GM12878 (cell line): ENCODE measurements at regions not wholly inside any gene's neighbourhood (a gene's known extent, or its start where the extent isn't known, plus 50 kb on each side); places are given as distances from the start of the nearest gene placed in this dataset.

ENCODE experiments used
- ATAC-seq: fragments of 200-7000 bp; cut with Tn5 transposase; 3 replicates; pipeline ENCODE4 v1.9.1; 2020; ENCODE audit warnings: mild to moderate bottlenecking, moderate library complexity
- BruUV-seq: library from RNA; stranded (reverse); fragments of 400-500 nt; replicated peaks from 2 replicates; lab custom pipeline; 2021; lab: Mats Ljungman, UMichigan
- CTCF ChIA-PET: fragments of 300-600 bp; sonication (Branson Sonifier 250); formaldehyde crosslinking; extraction: SDS; loops from one replicate; lab custom pipeline; 2021; ENCODE audit warnings: inconsistent platforms; lab: Yijun Ruan, JAX
- POLR2A ChIA-PET: fragments of 350-600 bp; formaldehyde crosslinking; extraction: SDS; loops from one replicate; lab custom pipeline; 2021; ENCODE audit warnings: inconsistent platforms; lab: Charles Lee
- RAD21 ChIA-PET: fragments of 300-600 bp; sonication (Branson Sonifier 250); formaldehyde crosslinking; loops from one replicate; lab custom pipeline; 2023; ENCODE audit warnings: antibody characterized with exemption; ENCODE audit not compliant: unreplicated experiment; lab: Charles Lee
- SMC1A ChIA-PET: fragments of 300-600 bp; sonication (Branson Sonifier 250); formaldehyde crosslinking; loops from one replicate; lab custom pipeline; 2023; ENCODE audit not compliant: unreplicated experiment, uncharacterized antibody; lab: Charles Lee
- DNase-seq: peaks from one replicate; pipeline ENCODE4 v3.0.0-alpha.2; 2011; ENCODE audit warnings: low read depth, low spot score
- FAIRE-seq: peaks from 3 replicates; lab custom pipeline; 2011; peaks lifted over from hg19 to GRCh38; lab: Jason Lieb, UNC
- H2AFZ ChIP-seq: 2 replicates; pipeline ENCODE4 v1.6.0; 2011; ENCODE audit warnings: low read depth, low read length, control low read depth; ENCODE audit not compliant: control insufficient read depth
- H3K27ac ChIP-seq: 2 replicates; pipeline ENCODE4 v1.5.1; 2011; ENCODE audit warnings: control low read depth; ENCODE audit not compliant: control insufficient read depth, insufficient read depth
- H3K27me3 ChIP-seq, 2 experiments: replicated peaks in 1 of 2; 2 replicates each; pipeline versions ENCODE4 v1.6.0 to v1.6.1; 2011; ENCODE audit warnings: low read length in 1 of 2; ENCODE audit not compliant: control insufficient read depth in 2 of 2, insufficient read depth in 2 of 2
- H3K36me3 ChIP-seq, 2 experiments: 2 replicates each; pipeline ENCODE4 v1.5.1; 2011; ENCODE audit warnings: low read length in 1 of 2; ENCODE audit not compliant: control insufficient read depth in 2 of 2, insufficient read depth in 2 of 2
- H3K4me1 ChIP-seq: 2 replicates; pipeline ENCODE4 v1.6.1; 2011; ENCODE audit warnings: mild to moderate bottlenecking, low read length, moderate library complexity, mixed read lengths; ENCODE audit not compliant: control insufficient read depth, insufficient read depth
- H3K4me2 ChIP-seq: 2 replicates; pipeline ENCODE4 v1.6.0; 2011; ENCODE audit warnings: control low read depth; ENCODE audit not compliant: control insufficient read depth, insufficient read depth
- H3K4me3 ChIP-seq: fragments of 200-600 bp; sonication (generic); 2 replicates; pipeline ENCODE4 v1.5.1; 2016
- H3K79me2 ChIP-seq: 2 replicates; pipeline ENCODE4 v1.6.0; 2011; ENCODE audit warnings: low read length; ENCODE audit not compliant: control insufficient read depth, insufficient read depth
- H3K9ac ChIP-seq: 2 replicates; pipeline ENCODE4 v1.8.0; 2011; ENCODE audit warnings: low read length, control low read depth, mixed read lengths; ENCODE audit not compliant: control insufficient read depth, insufficient read depth
- H3K9me3 ChIP-seq: replicated peaks from 3 replicates; pipeline ENCODE4 v1.5.1; 2011; ENCODE audit warnings: mild to moderate bottlenecking, low read length; ENCODE audit not compliant: control insufficient read depth, insufficient read depth
- H4K20me1 ChIP-seq: 2 replicates; pipeline ENCODE4 v1.6.0; 2011; ENCODE audit not compliant: control insufficient read depth, insufficient read depth
- ATF2 ChIP-seq: IDR thresholded peaks from 2 replicates; pipeline ENCODE4 v1.6.1; 2012; ENCODE audit warnings: low read length, inconsistent platforms
- CHD1 ChIP-seq: IDR thresholded peaks from 2 replicates; pipeline ENCODE4 v1.6.1; 2012; ENCODE audit warnings: low read depth, low read length, improper control_type of control experiment
- DPF2 ChIP-seq: fragments of 450-650 bp; IDR thresholded peaks from 2 replicates; pipeline ENCODE4 v1.6.1; 2017; ENCODE audit warnings: mild to moderate bottlenecking
- EP300 ChIP-seq, 2 experiments: fragments of 150-350 bp in 1 of 2; IDR thresholded peaks; 2 replicates each; pipeline ENCODE4 v1.6.1; 2011 to 2012; ENCODE audit warnings: low read depth in 2 of 2, low read length in 2 of 2, borderline replicate concordance in 1 of 2, improper control_type of control experiment in 1 of 2, inconsistent platforms in 1 of 2; ENCODE audit not compliant: control insufficient read depth in 1 of 2
- IKZF1 ChIP-seq: fragments of 450-650 bp; conservative IDR thresholded peaks from 2 replicates; pipeline ENCODE4 v1.6.1; 2017; ENCODE audit warnings: antibody characterized with exemption, mild to moderate bottlenecking
- NFIC ChIP-seq: IDR thresholded peaks from 2 replicates; pipeline ENCODE4 v1.6.1; 2012; ENCODE audit warnings: low read depth, mild to moderate bottlenecking, inconsistent platforms, low read length, moderate library complexity
- NRF1 ChIP-seq: conservative IDR thresholded peaks from 2 replicates; pipeline ENCODE4 v1.6.1; 2011; ENCODE audit warnings: mild to moderate bottlenecking, low read depth, low read length, improper control_type of control experiment
- RAD51 ChIP-seq: fragments of 450-650 bp; IDR thresholded peaks from 2 replicates; pipeline ENCODE4 v1.6.1; 2016; ENCODE audit warnings: moderate library complexity, mild to moderate bottlenecking, inconsistent platforms
- RCOR1 ChIP-seq: conservative IDR thresholded peaks from 2 replicates; pipeline ENCODE4 v1.6.1; 2012; ENCODE audit warnings: low read depth, low read length, improper control_type of control experiment
- SIN3A ChIP-seq: IDR thresholded peaks from 2 replicates; pipeline ENCODE4 v1.6.1; 2012; ENCODE audit warnings: low read depth, low read length, improper control_type of control experiment
- TARDBP ChIP-seq: IDR thresholded peaks from 2 replicates; pipeline ENCODE4 v1.6.1; 2016; ENCODE audit warnings: borderline replicate concordance
- WGBS: methylation state at CpG from one replicate; pipeline ENCODE4 v1.1.6; 2016; ENCODE audit warnings: low lambda C conversion rate; ENCODE audit not compliant: insufficient replicate concordance, insufficient coverage; ENCODE audit errors: missing lambda C conversion rate; 5-methylcytosine and 5-hydroxymethylcytosine counted together
- in situ Hi-C: fragments of 300-500 bp; cut with MboI; formaldehyde crosslinking; loops from 9 replicates; pipeline ENCODE4 v1.14.3; 2018; ENCODE audit warnings: mixed read lengths
- intact Hi-C: fragments of 100-400 bp; cut with micrococcal nuclease; formaldehyde crosslinking; loops from one replicate; pipeline ENCODE4 v1.14.2; 2022; ENCODE audit not compliant: unreplicated experiment
- TF ChIP-seq, protein P1 (sequence below): IDR thresholded peaks from 2 replicates; pipeline ENCODE4 v1.6.1; 2011; ENCODE audit warnings: low read depth, low read length, improper control_type of control experiment, borderline replicate concordance

GRCh38 chr11:92663539-92663938, 305.9 kb upstream of the MTNR1B start (continued):
- TF ChIP-seq RCOR1: no peak
- no peak for TF ChIP-seq ATF2
- TF ChIP-seq DPF2: no peak
- TF ChIP-seq, protein P1, sequence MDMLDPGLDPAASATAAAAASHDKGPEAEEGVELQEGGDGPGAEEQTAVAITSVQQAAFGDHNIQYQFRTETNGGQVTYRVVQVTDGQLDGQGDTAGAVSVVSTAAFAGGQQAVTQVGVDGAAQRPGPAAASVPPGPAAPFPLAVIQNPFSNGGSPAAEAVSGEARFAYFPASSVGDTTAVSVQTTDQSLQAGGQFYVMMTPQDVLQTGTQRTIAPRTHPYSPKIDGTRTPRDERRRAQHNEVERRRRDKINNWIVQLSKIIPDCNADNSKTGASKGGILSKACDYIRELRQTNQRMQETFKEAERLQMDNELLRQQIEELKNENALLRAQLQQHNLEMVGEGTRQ: no peak

GRCh38 chr11:92667486-92668152, 301.8 kb upstream of the MTNR1B start:
- intact Hi-C loops: no loop called here
- H3K9me3 ChIP-seq: no peaks in the 10 kb centered on the region
- ChIA-PET SMC1A (no interaction called here), POLR2A (no interaction called here), RAD21 (no interaction called here), CTCF (no interaction called here)
- no peaks in the 10 kb centered on the region for H3K27me3 ChIP-seq
- no peak for ATAC-seq
- WGBS: 31% methylated on average over 5 of the region's 5 CpGs
- BruUV-seq: no TSS peak
- no peak overlapping the region for H3K9ac ChIP-seq
- in situ Hi-C loops: no loop called here
- no peak for TF ChIP-seq NFIC
- no peak for TF ChIP-seq RAD51
- no peak for TF ChIP-seq EP300 (IDR thresholded peaks at IDR 0.05; ENCODE audit: borderline replicate concordance in 1 of 2, control insufficient read depth in 1 of 2, low read depth in 2 of 2, low read length in 2 of 2)
- no peak for TF ChIP-seq SIN3A
- no peak for TF ChIP-seq TARDBP
- TF ChIP-seq CHD1: no peak
- no peak for TF ChIP-seq IKZF1
- TF ChIP-seq NRF1: no peak
- no peak overlapping the region for H3K4me3 ChIP-seq
- no peak overlapping the region for H3K4me2 ChIP-seq
- no peaks in the 10 kb centered on the region for H4K20me1 ChIP-seq
- no peaks in the 10 kb centered on the region for H3K36me3 ChIP-seq
- DNase-seq: no peak
- H2AFZ ChIP-seq: no peak overlapping the region
- FAIRE-seq: no peak
- no peaks in the 10 kb centered on the region for H3K4me1 ChIP-seq
- H3K79me2 ChIP-seq: no peaks in the 10 kb centered on the region
- no peak overlapping the region for H3K27ac ChIP-seq
